ENCODE measurements at regions not wholly inside any gene's neighbourhood (a gene's known extent, or its start where the extent isn't known, plus 50 kb on each side); places are given as distances from the start of the nearest gene placed in this dataset.
"Not testable (repeated sequence)": the region's sequence is repeated elsewhere in the genome, so short reads cannot be mapped to it uniquely, and the experiment has no call there.

- DNase-seq (ENCODE audit: low read depth): no peak
These were observed 765.7 kb upstream of the IGFBP7 start for GRCh38 chr4:57875829-57876392.

GRCh38 chr4:57866468-57867171, 756.4 kb upstream of the IGFBP7 start:
- no peak for DNase-seq (ENCODE audit: low read depth)

GRCh38 chr4:57865264-57865663, 755.1 kb upstream of the IGFBP7 start:
- no peak for DNase-seq (ENCODE audit: low read depth)

- DNase-seq (ENCODE audit: low read depth): no peak
These were observed 744.6 kb upstream of the IGFBP7 start for GRCh38 chr4:57854748-57855147.

GRCh38 chr4:57850141-57850540, 740.0 kb upstream of the IGFBP7 start:
- DNase-seq (ENCODE audit: low read depth): no peak

- DNase-seq (ENCODE audit: low read depth): no peak
These were observed 721.9 kb upstream of the IGFBP7 start for GRCh38 chr4:57832083-57832482.

GRCh38 chr4:57789666-57790065, 679.5 kb upstream of the IGFBP7 start:
- no peak for DNase-seq (ENCODE audit: low read depth)

- DNase-seq (ENCODE audit: low read depth): no peak
These were observed 667.7 kb upstream of the IGFBP7 start for GRCh38 chr4:57777876-57778275.

- DNase-seq (ENCODE audit: low read depth): no peak
These were observed 664.5 kb upstream of the IGFBP7 start for GRCh38 chr4:57774681-57775080.

- no peak for DNase-seq (ENCODE audit: low read depth)
These were observed 664.0 kb upstream of the IGFBP7 start for GRCh38 chr4:57774171-57774570.

GRCh38 chr4:57766341-57766740, 656.2 kb upstream of the IGFBP7 start:
- DNase-seq (ENCODE audit: low read depth): no peak

GRCh38 chr4:57764856-57765255, 654.7 kb upstream of the IGFBP7 start:
- DNase-seq (ENCODE audit: low read depth): no peak

GRCh38 chr4:57763070-57763469, 652.9 kb upstream of the IGFBP7 start:
- DNase-seq (ENCODE audit: low read depth): no peak

- no peak for DNase-seq (ENCODE audit: low read depth)
These were observed 630.5 kb upstream of the IGFBP7 start for GRCh38 chr4:57740625-57741190.

- DNase-seq (ENCODE audit: low read depth): no peak
These were observed 626.6 kb upstream of the IGFBP7 start for GRCh38 chr4:57736781-57737180.

GRCh38 chr4:57734104-57734670, 624.0 kb upstream of the IGFBP7 start:
- DNase-seq (ENCODE audit: low read depth): no peak

GRCh38 chr4:57729775-57730570, 619.8 kb upstream of the IGFBP7 start:
- DNase-seq (ENCODE audit: low read depth): not testable (repeated sequence)

- DNase-seq (ENCODE audit: low read depth): no peak
These were observed 616.0 kb upstream of the IGFBP7 start for GRCh38 chr4:57726154-57726553.

GRCh38 chr4:57719456-57719855, 609.3 kb upstream of the IGFBP7 start:
- no peak for DNase-seq (ENCODE audit: low read depth)

- not testable (repeated sequence) for DNase-seq (ENCODE audit: low read depth)
These were observed 604.1 kb upstream of the IGFBP7 start for GRCh38 chr4:57714313-57714712.

- DNase-seq (ENCODE audit: low read depth): no peak
These were observed 599.9 kb upstream of the IGFBP7 start for GRCh38 chr4:57710053-57710452.

GRCh38 chr4:57691370-57691769, 581.2 kb upstream of the IGFBP7 start:
- DNase-seq (ENCODE audit: low read depth): no peak

Measured in stimulated activated CD4-positive, alpha-beta T cell treated with anti-CD3 and anti-CD28 coated beads, Interleukin-2, amount 100 ng/mL, for 4 hours (primary cell).